GM12878 (cell line): ENCODE measurements at regions not wholly inside any gene's neighbourhood (a gene's known extent, or its start where the extent isn't known, plus 50 kb on each side); places are given as distances from the start of the nearest gene placed in this dataset.

Experiments
- CTCF ChIP-seq, 3 experiments: IDR thresholded peaks in 2 of 3; conservative IDR thresholded peaks in 1 of 3; 2 replicates each; pipeline ENCODE4 v1.5.1; 2011; ENCODE audit warnings: low read depth in 3 of 3, low read length in 3 of 3, mild to moderate bottlenecking in 3 of 3, control low read depth in 2 of 3, moderate library complexity in 2 of 3, inconsistent platforms in 1 of 3, mixed read lengths in 1 of 3; ENCODE audit not compliant: control insufficient read depth in 2 of 3, insufficient read depth in 1 of 3; ENCODE audit errors: extremely low read depth in 1 of 3
- ZNF207 ChIP-seq: fragments of 450-650 bp; IDR thresholded peaks from 2 replicates; pipeline ENCODE4 v1.6.1; 2014; ENCODE audit warnings: antibody characterized with exemption, mild to moderate bottlenecking, borderline replicate concordance

GRCh38 chr3:5579946-5580345 lies 392.4 kb downstream of the EDEM1 start:
- no peak for TF ChIP-seq CTCF (IDR thresholded peaks at IDR 0.05 in 2 of 3, conservative IDR thresholded peaks at IDR 0.05 in 1 of 3; ENCODE audit: control insufficient read depth in 2 of 3, extremely low read depth in 1 of 3, insufficient read depth in 1 of 3, low read depth in 3 of 3, low read length in 3 of 3)
- no peak for TF ChIP-seq ZNF207
